Neural cell (in vitro differentiated cells): ENCODE measurements at regions not wholly inside any gene's neighbourhood (a gene's known extent, or its start where the extent isn't known, plus 50 kb on each side); places are given as distances from the start of the nearest gene placed in this dataset.

ENCODE experiments used
- H2AFZ ChIP-seq: fragments of 200-600, 300-800 bp; sonication (generic), shearing (Covaris generic); 2 replicates; pipeline ENCODE4 v1.6.0; 2014; ENCODE audit warnings: low read depth, mild to moderate bottlenecking, antibody characterized with exemption, low read length, moderate library complexity
- H3F3A ChIP-seq: fragments of 200-600 bp; shearing (Covaris generic); 2 replicates; pipeline ENCODE4 v1.6.1; 2016; ENCODE audit warnings: mild to moderate bottlenecking, moderate library complexity, mixed read lengths, antibody characterized with exemption, low read length; ENCODE audit not compliant: insufficient read depth, poor library complexity, severe bottlenecking
- H3K27ac ChIP-seq: fragments of 200-600, 300-800 bp; sonication (generic), shearing (Covaris generic); 2 replicates; pipeline ENCODE4 v1.5.1; 2014; ENCODE audit warnings: mild to moderate bottlenecking, low read length, moderate library complexity
- H3K27me3 ChIP-seq: fragments of 300-800, 200-600 bp; sonication (generic), shearing (Covaris generic); 2 replicates; pipeline ENCODE4 v1.6.0; 2014; ENCODE audit warnings: mild to moderate bottlenecking, low read depth, low read length, moderate library complexity; ENCODE audit not compliant: insufficient read depth
- H3K36me3 ChIP-seq: fragments of 300-800, 200-600 bp; sonication (generic), shearing (Covaris generic); 2 replicates; pipeline ENCODE4 v1.5.1; 2014; ENCODE audit warnings: mild to moderate bottlenecking, antibody characterized with exemption, low read length, moderate library complexity; ENCODE audit not compliant: insufficient read depth
- H3K4me2 ChIP-seq: fragments of 300-800, 200-600 bp; sonication (generic), shearing (Covaris generic); 2 replicates; pipeline ENCODE4 v1.6.0; 2014; ENCODE audit warnings: mild to moderate bottlenecking, low read length
- H3K4me3 ChIP-seq: fragments of 300-800, 200-600 bp; sonication (generic), shearing (Covaris generic); 2 replicates; pipeline ENCODE4 v1.5.1; 2014; ENCODE audit warnings: mild to moderate bottlenecking, low read length, moderate library complexity
- H3K79me2 ChIP-seq: fragments of 200-600 bp; shearing (Covaris generic); replicated peaks from 2 replicates; pipeline ENCODE4 v1.6.0; 2014; ENCODE audit warnings: mild to moderate bottlenecking, low read length, moderate library complexity; ENCODE audit not compliant: insufficient read depth
- H3K9ac ChIP-seq: fragments of 300-800, 200-600 bp; sonication (generic), shearing (Covaris generic); 2 replicates; pipeline ENCODE4 v1.6.1; 2016; ENCODE audit warnings: mild to moderate bottlenecking, low read length, mixed read lengths
- H3K9me2 ChIP-seq: fragments of 200-600 bp; shearing (Covaris generic); 2 replicates; pipeline ENCODE4 v1.6.1; 2016; ENCODE audit warnings: mild to moderate bottlenecking, low read length, mixed read lengths; ENCODE audit not compliant: insufficient read depth
- H3K9me3 ChIP-seq: fragments of 200-600, 300-800 bp; sonication (generic), shearing (Covaris generic); 2 replicates; pipeline ENCODE4 v1.6.1; 2016; ENCODE audit warnings: mild to moderate bottlenecking, mixed run types, low read length, moderate library complexity, mixed read lengths
- H4K20me1 ChIP-seq: fragments of 200-600 bp; shearing (Covaris generic); 2 replicates; pipeline ENCODE4 v1.6.1; 2016; ENCODE audit warnings: mild to moderate bottlenecking, mixed run types; ENCODE audit not compliant: insufficient read depth
- CTCF ChIP-seq: fragments of 450-650 bp; IDR thresholded peaks from 2 replicates; pipeline ENCODE4 v1.5.1; 2014; ENCODE audit warnings: antibody characterized with exemption, mild to moderate bottlenecking, moderate library complexity; ENCODE audit not compliant: poor library complexity, severe bottlenecking
- EP300 ChIP-seq: fragments of 450-650 bp; conservative IDR thresholded peaks from 2 replicates; pipeline ENCODE4 v1.6.1; 2014; ENCODE audit warnings: antibody characterized with exemption, mild to moderate bottlenecking, moderate library complexity; ENCODE audit not compliant: poor library complexity, severe bottlenecking
- EZH2 ChIP-seq: fragments of 200-600, 300-800 bp; shearing (Covaris generic), sonication (generic); IDR thresholded peaks from 2 replicates; pipeline ENCODE4 v1.6.1; 2014; ENCODE audit warnings: antibody characterized with exemption, low read length, borderline replicate concordance, mild to moderate bottlenecking; ENCODE audit not compliant: insufficient read depth, poor library complexity, severe bottlenecking
- MXI1 ChIP-seq: fragments of 450-650 bp; conservative IDR thresholded peaks from 2 replicates; pipeline ENCODE4 v1.6.1; 2014; ENCODE audit warnings: antibody characterized with exemption, mild to moderate bottlenecking; ENCODE audit not compliant: poor library complexity, severe bottlenecking
- POLR2AphosphoS5 ChIP-seq: IDR thresholded peaks from 2 replicates; pipeline ENCODE4 v1.6.1; 2012
- RAD21 ChIP-seq: fragments of 450-650 bp; conservative IDR thresholded peaks from 2 replicates; pipeline ENCODE4 v1.6.1; 2014; ENCODE audit warnings: antibody characterized with exemption, mild to moderate bottlenecking, moderate library complexity
- SMC3 ChIP-seq: fragments of 450-650 bp; conservative IDR thresholded peaks from 2 replicates; pipeline ENCODE4 v1.6.1; 2014; ENCODE audit warnings: antibody characterized with exemption, mild to moderate bottlenecking, moderate library complexity; ENCODE audit not compliant: poor library complexity
- TAF1 ChIP-seq: IDR thresholded peaks from 2 replicates; pipeline ENCODE4 v1.6.1; 2012; ENCODE audit warnings: low read depth
- TF ChIP-seq, protein P1 (sequence below): IDR thresholded peaks from 2 replicates; pipeline ENCODE4 v1.6.1; 2012; ENCODE audit warnings: borderline replicate concordance

GRCh38 chr6:134546962-134547645 lies 229.2 kb upstream of the SGK1 start:
- Histone ChIP-seq H3K27me3 (no peaks in the 10 kb centered on the region), H3K36me3 (no peaks in the 10 kb centered on the region), H3K4me2 (no peak overlapping the region), H3K79me2 (no peaks in the 10 kb centered on the region), H3F3A (no peaks in the 10 kb centered on the region), H3K9me3 (no peaks in the 10 kb centered on the region), H3K27ac (no peak overlapping the region), H3K9ac (no peak overlapping the region), H4K20me1 (no peaks in the 10 kb centered on the region), H3K9me2 (no peaks in the 10 kb centered on the region), H2AFZ (no peak overlapping the region), H3K4me3 (no peak overlapping the region)
- TF ChIP-seq EZH2: no peak
- TF ChIP-seq CTCF: no peak
- no peak for TF ChIP-seq POLR2AphosphoS5
- TF ChIP-seq MXI1: no peak
- no peak for TF ChIP-seq TAF1
- TF ChIP-seq EP300: no peak
- no peak for TF ChIP-seq RAD21
- TF ChIP-seq, protein P1, sequence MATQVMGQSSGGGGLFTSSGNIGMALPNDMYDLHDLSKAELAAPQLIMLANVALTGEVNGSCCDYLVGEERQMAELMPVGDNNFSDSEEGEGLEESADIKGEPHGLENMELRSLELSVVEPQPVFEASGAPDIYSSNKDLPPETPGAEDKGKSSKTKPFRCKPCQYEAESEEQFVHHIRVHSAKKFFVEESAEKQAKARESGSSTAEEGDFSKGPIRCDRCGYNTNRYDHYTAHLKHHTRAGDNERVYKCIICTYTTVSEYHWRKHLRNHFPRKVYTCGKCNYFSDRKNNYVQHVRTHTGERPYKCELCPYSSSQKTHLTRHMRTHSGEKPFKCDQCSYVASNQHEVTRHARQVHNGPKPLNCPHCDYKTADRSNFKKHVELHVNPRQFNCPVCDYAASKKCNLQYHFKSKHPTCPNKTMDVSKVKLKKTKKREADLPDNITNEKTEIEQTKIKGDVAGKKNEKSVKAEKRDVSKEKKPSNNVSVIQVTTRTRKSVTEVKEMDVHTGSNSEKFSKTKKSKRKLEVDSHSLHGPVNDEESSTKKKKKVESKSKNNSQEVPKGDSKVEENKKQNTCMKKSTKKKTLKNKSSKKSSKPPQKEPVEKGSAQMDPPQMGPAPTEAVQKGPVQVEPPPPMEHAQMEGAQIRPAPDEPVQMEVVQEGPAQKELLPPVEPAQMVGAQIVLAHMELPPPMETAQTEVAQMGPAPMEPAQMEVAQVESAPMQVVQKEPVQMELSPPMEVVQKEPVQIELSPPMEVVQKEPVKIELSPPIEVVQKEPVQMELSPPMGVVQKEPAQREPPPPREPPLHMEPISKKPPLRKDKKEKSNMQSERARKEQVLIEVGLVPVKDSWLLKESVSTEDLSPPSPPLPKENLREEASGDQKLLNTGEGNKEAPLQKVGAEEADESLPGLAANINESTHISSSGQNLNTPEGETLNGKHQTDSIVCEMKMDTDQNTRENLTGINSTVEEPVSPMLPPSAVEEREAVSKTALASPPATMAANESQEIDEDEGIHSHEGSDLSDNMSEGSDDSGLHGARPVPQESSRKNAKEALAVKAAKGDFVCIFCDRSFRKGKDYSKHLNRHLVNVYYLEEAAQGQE: no peak
- TF ChIP-seq SMC3: no peak

DNA sequence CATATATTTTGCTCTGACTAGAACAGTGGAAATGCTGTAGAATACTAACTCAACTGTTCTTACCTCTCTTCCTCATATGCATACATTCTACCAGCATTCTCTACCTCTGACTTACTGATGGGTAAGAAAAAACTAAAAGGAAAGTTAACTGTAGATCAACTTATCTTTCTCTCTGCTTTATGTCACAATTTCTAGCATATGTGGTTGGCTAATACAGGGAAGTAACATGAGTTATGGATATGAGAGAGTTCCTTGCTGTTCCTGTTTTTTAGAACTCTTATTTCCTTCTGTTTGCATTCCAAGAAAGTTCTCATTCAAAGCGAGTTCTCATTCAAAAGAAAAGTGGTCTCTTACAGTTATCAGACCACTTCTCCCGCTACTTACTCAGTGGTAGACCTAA lies 226.8 kb upstream of the SGK1 start:
- Histone ChIP-seq H3K27me3 (no peaks in the 10 kb centered on the region), H2AFZ (no peak overlapping the region), H3K27ac (no peak overlapping the region), H3K9me2 (no peaks in the 10 kb centered on the region), H3K4me2 (no peak overlapping the region), H4K20me1 (no peaks in the 10 kb centered on the region), H3K79me2 (no peaks in the 10 kb centered on the region), H3K4me3 (no peak overlapping the region), H3F3A (no peaks in the 10 kb centered on the region), H3K9ac (no peak overlapping the region), H3K36me3 (no peaks in the 10 kb centered on the region), H3K9me3 (no peaks in the 10 kb centered on the region)
- TF ChIP-seq MXI1 (no peak), TAF1 (no peak), SMC3 (no peak), EP300 (no peak), CTCF (no peak), RAD21 (no peak), POLR2AphosphoS5 (no peak), EZH2 (no peak)
- TF ChIP-seq, protein P1: no peak
